Esophagus muscularis mucosa (tissue), 4 donors: ENCODE measurements at regions not wholly inside any gene's neighbourhood (a gene's known extent, or its start where the extent isn't known, plus 50 kb on each side); places are given as distances from the start of the nearest gene placed in this dataset.

ENCODE experiments used
- EP300 ChIP-seq: sonication (generic); formaldehyde crosslinking; IDR thresholded peaks from one replicate; pipeline ENCODE4 v1.6.1; 2017; ENCODE audit warnings: antibody characterized with exemption
- POLR2A ChIP-seq: fragments of 450-650 bp; IDR thresholded peaks from one replicate; pipeline ENCODE4 v1.6.1; 2017; ENCODE audit warnings: antibody characterized with exemption, moderate library complexity, mild to moderate bottlenecking, low read depth
- POLR2AphosphoS5 ChIP-seq, 2 donors: sonication (generic); formaldehyde crosslinking; IDR thresholded peaks; one replicate each; pipeline ENCODE4 v1.6.1; 2017; ENCODE audit warnings: antibody characterized with exemption in 2 of 2
- TF ChIP-seq, protein P1 (sequence below), 3 experiments: fragments of 200-600 bp in 2 of 3; fragments of 450-650 bp in 1 of 3; sonication (generic) in 2 of 3; IDR thresholded peaks; one replicate each; pipeline ENCODE4 v1.5.1; 2017 to 2019; ENCODE audit warnings: antibody characterized with exemption in 3 of 3, mild to moderate bottlenecking in 2 of 3, moderate library complexity in 1 of 3

DNA sequence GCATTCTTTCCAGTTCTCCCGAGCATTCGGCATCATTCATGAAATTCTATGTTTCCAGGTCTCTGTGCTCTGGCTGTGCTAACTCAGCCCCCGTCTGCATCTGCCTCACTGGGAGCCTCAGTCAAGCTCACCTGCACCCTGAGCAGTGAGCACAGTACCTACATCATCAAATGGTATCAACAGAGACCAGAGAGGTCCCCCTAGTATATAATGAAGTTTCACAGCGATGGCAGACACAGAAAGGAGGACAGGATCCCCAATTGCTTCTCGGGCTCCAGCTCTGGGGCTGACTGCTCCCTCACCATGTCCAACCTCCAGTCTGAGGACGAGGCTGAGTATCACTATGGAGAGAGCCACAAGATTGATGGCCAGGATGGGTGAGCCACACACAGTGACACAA is 52.8 kb upstream of the IGLL5 start:
- TF ChIP-seq POLR2A: no peak
- TF ChIP-seq, protein P1, sequence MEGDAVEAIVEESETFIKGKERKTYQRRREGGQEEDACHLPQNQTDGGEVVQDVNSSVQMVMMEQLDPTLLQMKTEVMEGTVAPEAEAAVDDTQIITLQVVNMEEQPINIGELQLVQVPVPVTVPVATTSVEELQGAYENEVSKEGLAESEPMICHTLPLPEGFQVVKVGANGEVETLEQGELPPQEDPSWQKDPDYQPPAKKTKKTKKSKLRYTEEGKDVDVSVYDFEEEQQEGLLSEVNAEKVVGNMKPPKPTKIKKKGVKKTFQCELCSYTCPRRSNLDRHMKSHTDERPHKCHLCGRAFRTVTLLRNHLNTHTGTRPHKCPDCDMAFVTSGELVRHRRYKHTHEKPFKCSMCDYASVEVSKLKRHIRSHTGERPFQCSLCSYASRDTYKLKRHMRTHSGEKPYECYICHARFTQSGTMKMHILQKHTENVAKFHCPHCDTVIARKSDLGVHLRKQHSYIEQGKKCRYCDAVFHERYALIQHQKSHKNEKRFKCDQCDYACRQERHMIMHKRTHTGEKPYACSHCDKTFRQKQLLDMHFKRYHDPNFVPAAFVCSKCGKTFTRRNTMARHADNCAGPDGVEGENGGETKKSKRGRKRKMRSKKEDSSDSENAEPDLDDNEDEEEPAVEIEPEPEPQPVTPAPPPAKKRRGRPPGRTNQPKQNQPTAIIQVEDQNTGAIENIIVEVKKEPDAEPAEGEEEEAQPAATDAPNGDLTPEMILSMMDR (IDR thresholded peaks at IDR 0.05): no peak
- TF ChIP-seq EP300: no peak
- TF ChIP-seq POLR2AphosphoS5 (IDR thresholded peaks at IDR 0.05): no peak
